Lower lobe of right lung (tissue), 2 donors: ENCODE measurements at regions not wholly inside any gene's neighbourhood (a gene's known extent, or its start where the extent isn't known, plus 50 kb on each side); places are given as distances from the start of the nearest gene placed in this dataset.

Experiments
- ATAC-seq, 2 donors: fragments of 200-7000 bp; cut with Tn5 transposase; one replicate each; pipeline ENCODE4 v1.9.1; 2020 to 2022; ENCODE audit warnings: mild to moderate bottlenecking in 2 of 2, moderate library complexity in 2 of 2
- DNase-seq: peaks from one replicate; pipeline ENCODE4 v3.0.0-alpha.2; 2020
- H3K27ac ChIP-seq: fragments of 200-600 bp; one replicate; pipeline ENCODE4 v1.8.0; 2022
- H3K27me3 ChIP-seq: fragments of 200-600 bp; one replicate; pipeline ENCODE4 v1.8.0; 2022; ENCODE audit warnings: low read depth
- H3K36me3 ChIP-seq: fragments of 200-600 bp; one replicate; pipeline ENCODE4 v1.8.0; 2022; ENCODE audit warnings: mild to moderate bottlenecking
- H3K4me1 ChIP-seq: fragments of 200-600 bp; one replicate; pipeline ENCODE4 v1.8.0; 2022
- H3K4me3 ChIP-seq: fragments of 200-600 bp; one replicate; pipeline ENCODE4 v1.8.0; 2022; ENCODE audit warnings: mild to moderate bottlenecking
- H3K9me3 ChIP-seq: fragments of 200-600 bp; one replicate; pipeline ENCODE4 v1.8.0; 2022
- CTCF ChIP-seq: fragments of 200-600 bp; IDR thresholded peaks from one replicate; pipeline ENCODE4 v1.8.0; 2022; ENCODE audit warnings: antibody characterized with exemption, mild to moderate bottlenecking
- intact Hi-C: fragments of 100-400 bp; cut with DNase I; formaldehyde crosslinking; loops from one replicate; pipeline ENCODE4 v1.11.0; 2022
- donor health status: DM: no; HTN: yes; CAD: no; lungs with severe emphysema.

- ATAC-seq (no peak), DNase-seq (no peak)
- no peak overlapping the region for H3K27ac ChIP-seq
- H3K4me3 ChIP-seq, result no peak overlapping the region
- H3K9me3 ChIP-seq, result no peaks in the 10 kb centered on the region
- no peak for TF ChIP-seq CTCF
- H3K4me1 ChIP-seq, result no peaks in the 10 kb centered on the region
- H3K36me3 ChIP-seq, result no peaks in the 10 kb centered on the region
- intact Hi-C loops, result no loop called here
- peaks cover 6% of the 10 kb centered on the region for H3K27me3 ChIP-seq
These were observed 482.6 kb downstream of the MIAT start for GRCh38 chr22:27139935-27140511.

DNA sequence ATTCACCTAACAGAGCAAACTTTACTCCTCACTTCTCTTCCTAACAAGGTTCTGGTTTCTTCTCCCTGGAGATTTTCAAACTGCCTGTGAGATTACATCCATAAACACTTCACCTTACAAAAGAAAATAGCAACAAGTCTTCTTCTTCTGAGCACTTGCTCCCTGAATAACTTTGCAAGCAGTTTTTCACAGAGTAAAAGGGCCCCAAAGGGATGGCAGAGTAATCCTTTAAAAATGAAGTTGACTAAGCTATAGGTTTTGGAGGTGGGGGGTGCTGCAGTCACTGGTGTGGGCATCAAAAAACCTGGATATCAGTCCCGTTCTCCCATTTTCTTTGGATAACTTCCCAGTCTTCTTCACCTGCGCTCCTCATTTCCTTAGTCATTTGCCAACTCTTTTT is 484.9 kb downstream of the MIAT start:
- Histone ChIP-seq H3K4me3 (no peak overlapping the region), H3K27ac (no peak overlapping the region), H3K36me3 (no peaks in the 10 kb centered on the region), H3K4me1 (no peaks in the 10 kb centered on the region), H3K9me3 (no peaks in the 10 kb centered on the region), H3K27me3 (peaks cover 6% of the 10 kb centered on the region)
- DNase-seq (no peak), ATAC-seq (no peak)
- no peak for TF ChIP-seq CTCF
- intact Hi-C loops, result no loop called here

DNA sequence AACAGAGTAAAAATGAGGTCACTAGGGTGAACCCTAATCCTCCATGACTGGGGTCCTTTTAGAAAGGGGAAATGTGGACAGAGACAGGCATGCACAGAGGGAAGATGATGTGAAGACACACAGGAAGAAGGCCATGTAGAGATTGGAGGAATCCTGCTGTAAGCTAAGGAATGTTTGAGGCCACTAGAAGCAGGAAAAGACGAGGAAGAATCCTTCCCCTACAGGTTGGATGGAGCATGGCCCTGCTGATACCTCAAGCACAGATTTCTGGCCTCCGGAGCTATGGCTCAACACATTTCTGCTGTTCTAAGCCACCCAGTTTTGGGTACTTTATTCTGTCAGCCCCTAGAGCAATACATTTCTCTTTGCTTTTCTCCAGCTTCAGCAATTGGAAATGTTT is 486.9 kb downstream of the MIAT start:
- no peak for DNase-seq
- intact Hi-C loops, result no loop called here
- TF ChIP-seq CTCF, result no peak
- no peaks in the 10 kb centered on the region for H3K36me3 ChIP-seq
- H3K27ac ChIP-seq, result no peak overlapping the region
- ATAC-seq, result no peak
- no peaks in the 10 kb centered on the region for H3K4me1 ChIP-seq
- no peak overlapping the region for H3K4me3 ChIP-seq
- no peaks in the 10 kb centered on the region for H3K9me3 ChIP-seq
- H3K27me3 ChIP-seq, result peaks cover 11% of the 10 kb centered on the region

GRCh38 chr22:27146866-27147633 is 489.7 kb downstream of the MIAT start:
- Histone ChIP-seq H3K9me3 (no peaks in the 10 kb centered on the region), H3K4me3 (no peak overlapping the region), H3K36me3 (no peaks in the 10 kb centered on the region), H3K4me1 (peaks cover 15% of the 10 kb centered on the region), H3K27me3 (peaks cover 11% of the 10 kb centered on the region), H3K27ac (no peak overlapping the region)
- intact Hi-C loops, result no loop called here
- no peak for TF ChIP-seq CTCF
- ATAC-seq, result no peak
- DNase-seq, result no peak

- peaks cover 11% of the 10 kb centered on the region for H3K27me3 ChIP-seq
- H3K9me3 ChIP-seq, result peaks cover 3% of the 10 kb centered on the region
- no peak overlapping the region for H3K27ac ChIP-seq
- no peak for TF ChIP-seq CTCF
- DNase-seq (no peak), ATAC-seq (no peak)
- no peaks in the 10 kb centered on the region for H3K36me3 ChIP-seq
- intact Hi-C loops, result no loop called here
- no peak overlapping the region for H3K4me3 ChIP-seq
- H3K4me1 ChIP-seq, result peaks cover 15% of the 10 kb centered on the region
These were observed 490.7 kb downstream of the MIAT start for GRCh38 chr22:27148055-27148454.
